Cardiac fibroblast (primary cell): ENCODE measurements at regions not wholly inside any gene's neighbourhood (a gene's known extent, or its start where the extent isn't known, plus 50 kb on each side); places are given as distances from the start of the nearest gene placed in this dataset.

Source experiments
- DNase-seq, 2 donors: peaks; one replicate each; pipeline versions ENCODE4 v3.0.0 to v3.0.0-alpha.2; 2010; ENCODE audit warnings: low read depth in 2 of 2
- H3K4me3 ChIP-seq, 2 donors: replicated peaks in 1 of 2; 1 replicate in 1 of 2; 2 replicates in 1 of 2; pipeline ENCODE4 v1.5.1; 2011; ENCODE audit warnings: low read depth in 2 of 2, low read length in 2 of 2, mild to moderate bottlenecking in 2 of 2, moderate library complexity in 1 of 2
- CTCF ChIP-seq: IDR thresholded peaks from one replicate; pipeline ENCODE4 v1.5.1; 2011; ENCODE audit warnings: low read depth, mild to moderate bottlenecking, low read length, inconsistent platforms

- no peak for TF ChIP-seq CTCF
- peak in 1 of 2 donors; percentile 5 for DNase-seq
- no peak overlapping the region for H3K4me3 ChIP-seq
These were observed 102.0 kb downstream of the SST start for GRCh38 chr3:187568171-187568570.

- DNase-seq: peak; percentile 74 to 75
- H3K4me3 ChIP-seq: no peak overlapping the region
- no peak for TF ChIP-seq CTCF
These were observed 102.5 kb downstream of the SST start for GRCh38 chr3:187567661-187568121.

GRCh38 chr3:187567021-187567420 is 103.2 kb downstream of the SST start:
- no peak overlapping the region for H3K4me3 ChIP-seq
- DNase-seq: peak; percentile 58 to 72
- TF ChIP-seq CTCF: no peak

- DNase-seq: no peak
- no peak for TF ChIP-seq CTCF
- H3K4me3 ChIP-seq: no peak overlapping the region
These were observed 104.5 kb downstream of the SST start for GRCh38 chr3:187565701-187566100.

- no peak for DNase-seq
- no peak overlapping the region for H3K4me3 ChIP-seq
- TF ChIP-seq CTCF: no peak
These were observed 111.2 kb downstream of the SST start for GRCh38 chr3:187558990-187559389.

GRCh38 chr3:187551416-187551815 is 118.8 kb downstream of the SST start:
- TF ChIP-seq CTCF: no peak
- DNase-seq: peak in 1 of 2 donors; percentile 17
- H3K4me3 ChIP-seq: no peak overlapping the region

- peak in 1 of 2 donors; percentile 4 for DNase-seq
- TF ChIP-seq CTCF: no peak
- no peak overlapping the region for H3K4me3 ChIP-seq
These were observed 119.7 kb downstream of the SST start for GRCh38 chr3:187550446-187550845.
